CD4-positive, alpha-beta T cell (primary cell): ENCODE measurements at regions not wholly inside any gene's neighbourhood (a gene's known extent, or its start where the extent isn't known, plus 50 kb on each side); places are given as distances from the start of the nearest gene placed in this dataset.

ENCODE experiments used
- ATAC-seq: fragments of 200-7000 bp; cut with Tn5 transposase; one replicate; pipeline ENCODE4 v1.10.0; 2022; ENCODE audit warnings: mild to moderate bottlenecking; ENCODE audit not compliant: poor library complexity
- CTCF ChIA-PET: fragments of 350-600 bp; sonication (Branson Sonifier 250); formaldehyde crosslinking; loops from one replicate; lab custom pipeline; 2021; ENCODE audit warnings: antibody characterized with exemption, inconsistent platforms; lab: Charles Lee
- POLR2A ChIA-PET: fragments of 350-600 bp; sonication (Branson Sonifier 250); formaldehyde crosslinking; loops from one replicate; lab custom pipeline; 2021; ENCODE audit warnings: antibody characterized with exemption, inconsistent platforms; lab: Charles Lee
- DNase-seq, 14 experiments: peaks; one replicate each; pipeline ENCODE4 v3.0.0-alpha.2; 2013 to 2020; ENCODE audit warnings: mixed read lengths in 2 of 14
- H3K27ac ChIP-seq, 2 donors: one replicate each; pipeline versions ENCODE4 v1.5.1 to v1.7.0; 2013; ENCODE audit warnings: low read length in 2 of 2, low read depth in 1 of 2, mild to moderate bottlenecking in 1 of 2
- H3K27me3 ChIP-seq, 2 experiments: 1 replicate in 1 of 2; 2 replicates in 1 of 2; pipeline versions ENCODE4 v1.6.1 to v1.7.0; 2013; ENCODE audit warnings: low read length in 2 of 2, control low read depth in 1 of 2, mild to moderate bottlenecking in 1 of 2, moderate library complexity in 1 of 2; ENCODE audit not compliant: insufficient read depth in 2 of 2, control insufficient read depth in 1 of 2
- H3K36me3 ChIP-seq: one replicate; pipeline ENCODE4 v1.6.1; 2013; ENCODE audit warnings: low read length, control low read depth; ENCODE audit not compliant: insufficient read depth
- H3K4me1 ChIP-seq: one replicate; pipeline ENCODE4 v1.6.1; 2013; ENCODE audit warnings: low read length, control low read depth; ENCODE audit not compliant: insufficient read depth
- H3K4me3 ChIP-seq: one replicate; pipeline ENCODE4 v1.5.1; 2013; ENCODE audit warnings: mild to moderate bottlenecking, low read length, moderate library complexity
- H3K9me3 ChIP-seq, 2 experiments: 1 replicate in 1 of 2; 2 replicates in 1 of 2; pipeline versions ENCODE4 v1.6.1 to v1.7.0; 2013; ENCODE audit warnings: low read length in 2 of 2, mild to moderate bottlenecking in 2 of 2, control low read depth in 1 of 2, moderate library complexity in 1 of 2; ENCODE audit not compliant: control insufficient read depth in 1 of 2, insufficient read depth in 1 of 2
- H3K27ac Mint-ChIP-seq: one replicate; pipeline ENCODE4 v1.8.0; 2020; ENCODE audit warnings: mixed read lengths
- H3K27me3 Mint-ChIP-seq: one replicate; pipeline ENCODE4 v1.8.0; 2021; ENCODE audit warnings: mixed read lengths
- H3K36me3 Mint-ChIP-seq: one replicate; pipeline ENCODE4 v1.8.0; 2021; ENCODE audit warnings: low read depth, mixed read lengths
- H3K4me1 Mint-ChIP-seq: one replicate; pipeline ENCODE4 v1.8.0; 2021; ENCODE audit warnings: low read depth, mixed read lengths
- H3K4me3 Mint-ChIP-seq: one replicate; pipeline ENCODE4 v1.8.0; 2020; ENCODE audit warnings: mild to moderate bottlenecking, mixed read lengths
- H3K9me3 Mint-ChIP-seq: one replicate; pipeline ENCODE4 v1.8.0; 2020; ENCODE audit warnings: mixed read lengths
- intact Hi-C, 2 experiments: fragments of 100-400 bp; cut with DNase I in 1 of 2; cut with micrococcal nuclease in 1 of 2; formaldehyde crosslinking; loops; one replicate each; pipeline versions ENCODE4 v1.15.1 to v1.9.0; 2023 to 2025; cut with DNase I, micrococcal nuclease
- TF ChIP-seq, protein P1 (sequence below): fragments of 200-600 bp; IDR thresholded peaks from one replicate; pipeline ENCODE4 v1.8.0; 2022; ENCODE audit warnings: antibody characterized with exemption, mild to moderate bottlenecking

DNA sequence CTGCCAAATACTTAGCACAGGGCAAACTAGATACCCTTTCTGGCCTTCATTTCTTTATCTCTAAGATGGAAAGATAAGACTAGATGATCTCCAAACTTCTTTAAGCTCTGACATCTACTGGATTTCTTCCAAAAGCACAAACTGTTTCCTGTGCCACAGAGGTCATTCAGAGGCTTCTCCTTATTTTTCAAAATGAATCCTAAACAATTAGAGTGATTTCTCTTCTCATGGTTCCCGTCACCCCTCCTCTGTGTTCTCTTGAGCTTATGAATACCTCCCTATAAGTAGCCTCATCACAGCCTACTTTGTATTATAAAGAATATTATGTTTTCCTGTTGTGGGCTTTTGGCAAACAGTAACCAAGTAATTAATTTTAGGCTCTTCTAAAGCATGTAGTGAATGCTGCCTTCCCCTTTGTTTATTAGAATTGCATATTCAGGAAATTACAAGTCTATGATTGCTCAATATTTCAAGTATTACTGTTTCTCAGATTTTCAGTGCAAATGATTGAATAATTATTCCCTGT is 179.5 kb downstream of the REEP3 start:
- Mint-ChIP-seq H3K4me1 (no peaks in the 10 kb centered on the region), H3K36me3 (no peaks in the 10 kb centered on the region), H3K27me3 (no peaks in the 10 kb centered on the region), H3K9me3 (no peaks in the 10 kb centered on the region), H3K27ac (no peak overlapping the region), H3K4me3 (no peak overlapping the region)
- intact Hi-C loops, result no loop called here
- Histone ChIP-seq H3K27me3 (no peaks in the 10 kb centered on the region), H3K27ac (no peak overlapping the region), H3K4me1 (peaks cover 2% of the 10 kb centered on the region), H3K4me3 (no peak overlapping the region), H3K9me3 (no peaks in the 10 kb centered on the region), H3K36me3 (no peaks in the 10 kb centered on the region)
- TF ChIP-seq, protein P1, sequence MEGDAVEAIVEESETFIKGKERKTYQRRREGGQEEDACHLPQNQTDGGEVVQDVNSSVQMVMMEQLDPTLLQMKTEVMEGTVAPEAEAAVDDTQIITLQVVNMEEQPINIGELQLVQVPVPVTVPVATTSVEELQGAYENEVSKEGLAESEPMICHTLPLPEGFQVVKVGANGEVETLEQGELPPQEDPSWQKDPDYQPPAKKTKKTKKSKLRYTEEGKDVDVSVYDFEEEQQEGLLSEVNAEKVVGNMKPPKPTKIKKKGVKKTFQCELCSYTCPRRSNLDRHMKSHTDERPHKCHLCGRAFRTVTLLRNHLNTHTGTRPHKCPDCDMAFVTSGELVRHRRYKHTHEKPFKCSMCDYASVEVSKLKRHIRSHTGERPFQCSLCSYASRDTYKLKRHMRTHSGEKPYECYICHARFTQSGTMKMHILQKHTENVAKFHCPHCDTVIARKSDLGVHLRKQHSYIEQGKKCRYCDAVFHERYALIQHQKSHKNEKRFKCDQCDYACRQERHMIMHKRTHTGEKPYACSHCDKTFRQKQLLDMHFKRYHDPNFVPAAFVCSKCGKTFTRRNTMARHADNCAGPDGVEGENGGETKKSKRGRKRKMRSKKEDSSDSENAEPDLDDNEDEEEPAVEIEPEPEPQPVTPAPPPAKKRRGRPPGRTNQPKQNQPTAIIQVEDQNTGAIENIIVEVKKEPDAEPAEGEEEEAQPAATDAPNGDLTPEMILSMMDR, result no peak
- ATAC-seq, result no peak
- ChIA-PET POLR2A (no interaction called here), CTCF (no interaction called here)
- DNase-seq, result no peak

DNA sequence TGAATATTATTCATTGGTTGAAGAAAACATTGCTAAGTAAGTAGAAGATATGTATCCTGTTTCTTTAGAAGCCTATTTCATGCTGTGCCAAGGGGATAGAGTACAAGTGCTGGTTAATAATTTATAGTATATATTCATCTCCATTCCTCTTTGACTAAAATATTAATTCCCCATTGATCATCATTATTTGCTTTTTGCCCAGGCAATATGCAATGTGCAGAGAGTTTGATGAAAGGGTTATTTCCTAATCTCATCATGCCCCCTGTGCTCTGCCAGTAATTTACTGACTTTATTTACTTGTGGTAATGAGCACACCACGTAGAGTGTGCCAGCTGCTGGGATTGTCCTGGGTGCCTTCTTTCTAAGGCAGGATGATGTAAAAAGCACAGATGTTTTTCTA is 180.9 kb downstream of the REEP3 start:
- intact Hi-C loops, result no loop called here
- Mint-ChIP-seq H3K4me3 (no peak overlapping the region), H3K27ac (no peak overlapping the region), H3K36me3 (no peaks in the 10 kb centered on the region), H3K9me3 (no peaks in the 10 kb centered on the region), H3K4me1 (no peaks in the 10 kb centered on the region), H3K27me3 (no peaks in the 10 kb centered on the region)
- ChIA-PET CTCF (no interaction called here), POLR2A (no interaction called here)
- no peaks in the 10 kb centered on the region for H3K27me3 ChIP-seq
- ATAC-seq, result no peak
- DNase-seq, result no peak
- H3K4me3 ChIP-seq, result no peak overlapping the region
- no peak overlapping the region for H3K27ac ChIP-seq
- H3K9me3 ChIP-seq, result no peaks in the 10 kb centered on the region
- TF ChIP-seq, protein P1, result no peak
- H3K4me1 ChIP-seq, result peaks cover 2% of the 10 kb centered on the region
- H3K36me3 ChIP-seq, result no peaks in the 10 kb centered on the region

DNA sequence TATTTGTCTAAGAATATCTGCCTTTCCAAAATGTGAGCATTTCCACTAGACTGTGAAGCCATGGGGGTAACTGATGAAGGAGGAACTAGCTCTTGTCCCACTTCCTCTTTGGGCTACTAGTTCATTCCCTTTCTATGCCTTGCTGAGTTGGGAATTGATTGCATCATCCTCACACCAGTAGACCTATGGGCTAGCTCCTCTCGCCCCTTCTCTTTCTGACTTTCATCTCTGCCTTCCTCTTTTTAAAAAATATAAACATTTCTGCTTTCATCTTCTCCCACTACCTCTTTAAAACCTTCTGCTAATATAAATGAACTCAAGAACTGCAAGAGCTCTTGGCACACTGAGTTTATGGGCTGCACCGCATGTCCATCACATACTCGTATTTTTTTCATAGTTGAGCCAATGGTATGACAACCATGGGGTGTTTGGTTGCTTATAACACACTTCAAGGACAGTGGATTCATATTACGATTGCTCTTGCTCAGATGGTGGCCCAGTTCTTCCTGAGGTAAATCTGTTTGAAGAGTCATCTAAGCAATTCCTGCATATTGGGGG is 182.0 kb downstream of the REEP3 start:
- Mint-ChIP-seq H3K4me1 (no peaks in the 10 kb centered on the region), H3K9me3 (no peaks in the 10 kb centered on the region), H3K27ac (no peak overlapping the region), H3K4me3 (no peak overlapping the region), H3K36me3 (no peaks in the 10 kb centered on the region), H3K27me3 (no peaks in the 10 kb centered on the region)
- ChIA-PET POLR2A (no interaction called here), CTCF (no interaction called here)
- TF ChIP-seq, protein P1, result no peak
- DNase-seq (peak in 3 of 14 experiments; percentile 31 to 64 (median 57)), ATAC-seq (no peak)
- no peak overlapping the region for H3K4me3 ChIP-seq
- intact Hi-C loops, result no loop called here
- H3K4me1 ChIP-seq, result peaks cover 2% of the 10 kb centered on the region
- H3K27me3 ChIP-seq, result no peaks in the 10 kb centered on the region
- no peak overlapping the region for H3K27ac ChIP-seq
- H3K36me3 ChIP-seq, result no peaks in the 10 kb centered on the region
- no peaks in the 10 kb centered on the region for H3K9me3 ChIP-seq
